Head of caudate nucleus (tissue), 42 donors: ENCODE measurements at regions not wholly inside any gene's neighbourhood (a gene's known extent, or its start where the extent isn't known, plus 50 kb on each side); places are given as distances from the start of the nearest gene placed in this dataset.

ENCODE experiments used
- DNase-seq, 42 donors: peaks; one replicate each; pipeline versions ENCODE4 v3.0.0 to v3.0.0-alpha.2; 2020 to 2021; ENCODE audit warnings: mixed read lengths in 7 of 42
- intact Hi-C: fragments of 100-400 bp; cut with DNase I; formaldehyde crosslinking; loops from one replicate; pipeline ENCODE4 v1.15.0; 2022

- DNase-seq, result no peak
- intact Hi-C loops, result no loop called here
Observed at GRCh38 chr7:1331561-1332467, 99.1 kb downstream of the UNCX start.

GRCh38 chr7:1336509-1336908 is 103.8 kb downstream of the UNCX start:
- intact Hi-C loops, result no loop called here
- no peak for DNase-seq

GRCh38 chr7:1339611-1340010 is 106.9 kb downstream of the UNCX start:
- intact Hi-C loops, result no loop called here
- no peak for DNase-seq

GRCh38 chr7:1340031-1340430 is 107.4 kb downstream of the UNCX start:
- DNase-seq, result no peak
- intact Hi-C loops, result no loop called here

- DNase-seq, result no peak
- intact Hi-C loops, result no loop called here
Observed at GRCh38 chr7:1340461-1341360, 108.0 kb downstream of the UNCX start.

- DNase-seq, result no peak
- intact Hi-C loops, result no loop called here
Observed at GRCh38 chr7:1341361-1342089, 108.9 kb downstream of the UNCX start.

GRCh38 chr7:1342090-1342640 is 109.5 kb downstream of the UNCX start:
- intact Hi-C loops, result no loop called here
- DNase-seq, result no peak

- intact Hi-C loops, result no loop called here
- no peak for DNase-seq
Observed at GRCh38 chr7:1343551-1343950, 110.9 kb downstream of the UNCX start.

GRCh38 chr7:1344421-1344820 is 111.7 kb downstream of the UNCX start:
- no peak for DNase-seq
- intact Hi-C loops, result no loop called here

- intact Hi-C loops, result no loop called here
- DNase-seq, result no peak
Observed at GRCh38 chr7:1344981-1345701, 112.5 kb downstream of the UNCX start.

- intact Hi-C loops, result no loop called here
- DNase-seq, result no peak
Observed at GRCh38 chr7:1345796-1346755, 113.2 kb downstream of the MICALL2 start.

GRCh38 chr7:1346851-1347250 is 112.4 kb downstream of the MICALL2 start:
- intact Hi-C loops, result no loop called here
- no peak for DNase-seq

- intact Hi-C loops, result no loop called here
Observed at GRCh38 chr7:1348096-1348822, 111.0 kb downstream of the MICALL2 start.

GRCh38 chr7:1348823-1349335 is 110.4 kb downstream of the MICALL2 start:
- no peak for DNase-seq
- intact Hi-C loops, result no loop called here

More at GRCh38 chr7:1348096-1348822, 111.0 kb downstream of the MICALL2 start:
- no peak for DNase-seq

GRCh38 chr7:1349351-1349761 is 109.9 kb downstream of the MICALL2 start:
- intact Hi-C loops, result no loop called here
- DNase-seq, result no peak

- intact Hi-C loops, result no loop called here
- DNase-seq, result no peak
Observed at GRCh38 chr7:1351881-1352625, 107.2 kb downstream of the MICALL2 start.
